ENCODE measurements at regions not wholly inside any gene's neighbourhood (a gene's known extent, or its start where the extent isn't known, plus 50 kb on each side); places are given as distances from the start of the nearest gene placed in this dataset.

DNA sequence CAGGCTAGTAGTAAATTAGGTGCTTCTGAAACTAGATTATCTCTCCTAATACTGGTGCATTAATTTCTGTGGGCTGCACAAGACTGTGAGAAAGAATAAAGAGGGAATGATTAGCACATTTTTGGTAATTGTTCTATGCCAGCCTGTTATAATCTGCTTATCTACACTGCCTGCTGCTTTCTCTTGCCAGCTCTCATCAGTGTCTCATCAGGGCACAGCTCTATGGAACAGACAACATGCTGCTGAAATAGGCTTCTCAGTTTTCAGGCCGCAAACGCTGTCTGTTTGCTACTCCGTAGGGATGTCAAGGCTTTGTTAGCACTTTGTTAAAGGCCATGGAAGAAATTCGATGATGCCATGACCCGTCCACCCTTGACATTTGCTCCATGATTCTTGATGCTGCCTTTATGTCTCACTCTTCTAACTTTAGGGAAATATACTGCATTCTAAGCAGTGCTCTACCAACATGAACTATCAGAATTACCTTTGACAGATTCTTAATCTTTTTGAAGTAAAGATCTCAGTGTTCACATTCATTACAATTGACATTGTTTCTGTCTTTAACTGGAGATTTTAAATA lies 84.0 kb upstream of the PRR20A start:
- WGBS, 4 donors, result 65 to 76% (median 68%) methylated on average over 5 of the region's 5 CpGs
- TF ChIP-seq, protein P1, sequence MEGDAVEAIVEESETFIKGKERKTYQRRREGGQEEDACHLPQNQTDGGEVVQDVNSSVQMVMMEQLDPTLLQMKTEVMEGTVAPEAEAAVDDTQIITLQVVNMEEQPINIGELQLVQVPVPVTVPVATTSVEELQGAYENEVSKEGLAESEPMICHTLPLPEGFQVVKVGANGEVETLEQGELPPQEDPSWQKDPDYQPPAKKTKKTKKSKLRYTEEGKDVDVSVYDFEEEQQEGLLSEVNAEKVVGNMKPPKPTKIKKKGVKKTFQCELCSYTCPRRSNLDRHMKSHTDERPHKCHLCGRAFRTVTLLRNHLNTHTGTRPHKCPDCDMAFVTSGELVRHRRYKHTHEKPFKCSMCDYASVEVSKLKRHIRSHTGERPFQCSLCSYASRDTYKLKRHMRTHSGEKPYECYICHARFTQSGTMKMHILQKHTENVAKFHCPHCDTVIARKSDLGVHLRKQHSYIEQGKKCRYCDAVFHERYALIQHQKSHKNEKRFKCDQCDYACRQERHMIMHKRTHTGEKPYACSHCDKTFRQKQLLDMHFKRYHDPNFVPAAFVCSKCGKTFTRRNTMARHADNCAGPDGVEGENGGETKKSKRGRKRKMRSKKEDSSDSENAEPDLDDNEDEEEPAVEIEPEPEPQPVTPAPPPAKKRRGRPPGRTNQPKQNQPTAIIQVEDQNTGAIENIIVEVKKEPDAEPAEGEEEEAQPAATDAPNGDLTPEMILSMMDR (IDR thresholded peaks at IDR 0.05), result no peak
- no peak for TF ChIP-seq POLR2A (IDR thresholded peaks at IDR 0.05)
- Histone ChIP-seq H3K27me3 (no peaks in the 10 kb centered on the region), H3K27ac (no peak overlapping the region), H3K4me1 (no peaks in the 10 kb centered on the region), H3K4me3 (no peak overlapping the region), H3K9me3 (peaks cover 0 to 4% (median 0%) of the 10 kb centered on the region in 12 donors), H3K36me3 (no peaks in the 10 kb centered on the region)
- ATAC-seq, result no peak
- DNase-seq, result no peak
- intact Hi-C loops (cut with DNase I), result no loop called here

DNA sequence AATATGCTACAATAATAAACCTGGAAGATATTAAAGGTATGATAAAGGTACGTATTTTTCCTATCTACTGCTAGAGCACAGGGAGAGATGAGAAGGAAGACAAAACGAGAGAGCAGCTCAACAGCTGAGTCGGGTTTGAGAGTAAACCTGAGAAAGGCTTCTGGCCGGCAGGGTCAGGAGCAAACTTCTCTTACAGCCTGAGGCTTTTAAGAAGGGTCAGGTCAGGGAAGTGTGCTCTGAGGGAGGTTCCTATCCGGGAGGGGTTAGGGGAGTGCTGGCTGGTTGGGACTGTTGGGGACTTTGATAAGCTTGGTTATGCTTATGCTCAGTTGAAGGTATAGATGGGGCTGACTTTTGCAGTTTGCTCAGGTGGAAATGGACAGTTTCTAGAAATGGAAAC lies 77.7 kb upstream of the PRR20A start:
- intact Hi-C loops (cut with DNase I), result no loop called here
- DNase-seq (no peak), ATAC-seq (no peak)
- no peaks in the 10 kb centered on the region for H3K27me3 ChIP-seq
- TF ChIP-seq, protein P1 (IDR thresholded peaks at IDR 0.05), result no peak
- no peak for TF ChIP-seq POLR2A (IDR thresholded peaks at IDR 0.05)
- H3K9me3 ChIP-seq, result no peaks in the 10 kb centered on the region
- WGBS, 4 donors, result 54 to 67% (median 66%) methylated on average over 5 of the region's 5 CpGs
- no peak overlapping the region for H3K4me3 ChIP-seq
- H3K4me1 ChIP-seq, result no peaks in the 10 kb centered on the region
- H3K27ac ChIP-seq, result no peak overlapping the region
- H3K36me3 ChIP-seq, result no peaks in the 10 kb centered on the region

DNA sequence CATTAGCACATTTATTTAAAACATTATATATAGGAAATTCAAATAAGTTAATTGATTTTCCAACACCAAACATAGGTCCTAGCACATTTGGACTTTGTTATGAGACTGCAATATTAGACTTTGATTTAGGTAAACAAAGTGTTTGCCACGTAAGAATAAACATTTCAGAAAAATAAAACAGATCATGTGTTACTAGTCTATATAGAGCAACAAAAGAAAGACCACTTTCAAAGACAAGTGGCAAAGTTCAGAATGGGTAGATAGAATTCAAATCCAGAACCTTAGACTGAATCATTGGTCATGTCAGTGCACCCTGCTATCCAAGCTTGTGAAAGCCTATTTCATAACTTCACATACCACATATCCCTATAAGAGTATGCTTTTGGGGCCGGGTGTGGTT lies 66.7 kb upstream of the PRR20A start:
- TF ChIP-seq, protein P1 (IDR thresholded peaks at IDR 0.05), result no peak
- TF ChIP-seq POLR2A (IDR thresholded peaks at IDR 0.05), result no peak
- Histone ChIP-seq H3K36me3 (no peaks in the 10 kb centered on the region), H3K27me3 (no peaks in the 10 kb centered on the region), H3K4me1 (no peaks in the 10 kb centered on the region), H3K27ac (no peak overlapping the region), H3K4me3 (no peak overlapping the region), H3K9me3 (peaks cover 0 to 8% (median 0%) of the 10 kb centered on the region in 12 donors)
- DNase-seq, result no peak
- ATAC-seq, result no peak
- WGBS, 4 donors, result 69 to 78% (median 73%) methylated on average over 2 of the region's 2 CpGs
- intact Hi-C loops (cut with DNase I), result no loop called here

DNA sequence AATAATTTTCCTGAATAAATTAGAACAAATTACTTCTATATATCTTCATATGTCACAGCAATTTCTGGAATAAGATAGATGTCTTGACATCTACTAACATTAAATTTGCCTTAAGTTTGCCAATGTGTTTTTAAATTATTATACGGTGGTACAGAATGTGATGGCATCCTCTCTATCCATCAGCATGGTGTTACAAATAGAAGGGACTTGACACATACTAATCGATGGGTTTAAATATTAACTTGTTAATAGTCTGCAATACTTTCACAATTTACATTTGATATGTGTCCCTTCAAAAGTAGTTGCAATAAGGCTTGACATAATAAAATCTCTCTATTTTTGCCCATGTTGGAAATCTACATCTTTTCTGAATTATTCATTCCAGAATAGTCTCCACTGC lies 65.1 kb upstream of the PRR20A start:
- no peaks in the 10 kb centered on the region for H3K4me1 ChIP-seq
- no peaks in the 10 kb centered on the region for H3K36me3 ChIP-seq
- DNase-seq (no peak), ATAC-seq (no peak)
- no peak overlapping the region for H3K4me3 ChIP-seq
- H3K9me3 ChIP-seq, result peaks cover 0 to 8% (median 0%) of the 10 kb centered on the region in 12 donors
- H3K27ac ChIP-seq, result no peak overlapping the region
- no peak for TF ChIP-seq POLR2A (IDR thresholded peaks at IDR 0.05)
- TF ChIP-seq, protein P1 (IDR thresholded peaks at IDR 0.05), result no peak
- intact Hi-C loops (cut with DNase I), result no loop called here
- H3K27me3 ChIP-seq, result no peaks in the 10 kb centered on the region
- 91 to 93% (median 92%) methylated on average over 2 of the region's 2 CpGs for WGBS, 4 donors

Measured in heart left ventricle (tissue), 16 donors.